Erythroblast (primary cell): ENCODE measurements at regions not wholly inside any gene's neighbourhood (a gene's known extent, or its start where the extent isn't known, plus 50 kb on each side); places are given as distances from the start of the nearest gene placed in this dataset.

Experiments
- GATA1 ChIP-seq: IDR thresholded peaks from 2 replicates; pipeline ENCODE4 v1.6.1; 2011; ENCODE audit warnings: low read depth, mild to moderate bottlenecking, control low read depth, low read length, moderate library complexity
- POLR2A ChIP-seq: IDR thresholded peaks from 2 replicates; pipeline ENCODE4 v1.6.1; 2011; ENCODE audit warnings: mild to moderate bottlenecking, low read length

DNA sequence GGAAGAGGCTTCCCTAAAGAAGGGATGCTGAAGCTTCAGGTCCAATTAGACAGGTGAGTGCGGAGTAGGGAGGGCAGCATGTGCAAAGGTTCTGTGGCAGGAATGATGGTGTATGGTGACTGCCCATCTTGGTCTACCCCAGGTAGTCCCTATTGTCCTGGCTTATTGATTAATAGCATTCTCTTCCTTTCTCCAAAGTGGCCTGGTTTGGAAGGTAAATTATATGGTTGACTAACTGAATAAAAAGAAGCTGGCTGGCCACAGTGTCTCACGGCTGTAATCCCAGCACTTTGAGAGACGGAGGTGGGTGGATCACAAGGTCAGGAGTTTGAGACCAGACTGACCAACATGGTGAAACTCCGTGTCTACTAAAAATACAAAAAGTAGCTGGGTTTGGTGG lies 230.5 kb downstream of the MIAT start:
- TF ChIP-seq GATA1: no peak
- no peak for TF ChIP-seq POLR2A
